Stomach (tissue), 8 donors: ENCODE measurements at regions not wholly inside any gene's neighbourhood (a gene's known extent, or its start where the extent isn't known, plus 50 kb on each side); places are given as distances from the start of the nearest gene placed in this dataset.
A peak's percentile ranks its signal among the peaks of the same experiment; 100 is the strongest.

Experiments used
- DNase-seq, 2 donors: peaks; one replicate each; pipeline versions ENCODE4 v3.0.0 to v3.0.0-alpha.2; 2013 to 2019
- H3K27ac ChIP-seq, 5 donors: fragments of 200-600 bp in 4 of 5; sonication (generic) in 4 of 5; one replicate each; pipeline ENCODE4 v1.5.1; 2013 to 2019; ENCODE audit warnings: mild to moderate bottlenecking in 1 of 5, moderate library complexity in 1 of 5
- H3K27me3 ChIP-seq, 3 donors: fragments of 200-600 bp; sonication (generic); one replicate each; pipeline ENCODE4 v1.5.1; 2017 to 2019; ENCODE audit warnings: mixed run types in 1 of 3
- H3K36me3 ChIP-seq, 4 donors: fragments of 200-600 bp; sonication (generic); 1 replicate in 3 of 4; 2 replicates in 1 of 4; pipeline ENCODE4 v1.5.1; 2016 to 2019
- H3K4me1 ChIP-seq, 4 donors: fragments of 200-600 bp; sonication (generic); one replicate each; pipeline ENCODE4 v1.5.1; 2016 to 2019
- H3K4me3 ChIP-seq, 4 donors: fragments of 200-600 bp; sonication (generic) in 3 of 4; one replicate each; pipeline ENCODE4 v1.5.1; 2016 to 2019; ENCODE audit warnings: mild to moderate bottlenecking in 1 of 4
- H3K9me3 ChIP-seq, 4 donors: fragments of 200-600 bp; sonication (generic); one replicate each; pipeline ENCODE4 v1.5.1; 2016 to 2019
- CTCF ChIP-seq, 7 experiments: fragments of 450-650 bp in 4 of 7; fragments of 200-600 bp in 3 of 7; sonication (generic) in 3 of 7; IDR thresholded peaks; one replicate each; pipeline ENCODE4 v1.5.1; 2016 to 2019; ENCODE audit warnings: antibody characterized with exemption in 7 of 7, control low read depth in 2 of 7, mild to moderate bottlenecking in 1 of 7
- EP300 ChIP-seq: sonication (generic); formaldehyde crosslinking; IDR thresholded peaks from one replicate; pipeline ENCODE4 v1.6.1; 2017; ENCODE audit warnings: antibody characterized with exemption
- POLR2A ChIP-seq, 4 donors: fragments of 450-650 bp; IDR thresholded peaks; one replicate each; pipeline ENCODE4 v1.6.1; 2016; ENCODE audit warnings: antibody characterized with exemption in 4 of 4, control low read depth in 2 of 4, mild to moderate bottlenecking in 1 of 4, moderate library complexity in 1 of 4
- POLR2AphosphoS5 ChIP-seq, 3 donors: sonication (generic); formaldehyde crosslinking; IDR thresholded peaks; one replicate each; pipeline ENCODE4 v1.6.1; 2016; ENCODE audit warnings: antibody characterized with exemption in 3 of 3
- WGBS, 5 donors: extraction: QIAGEN DNeasy Blood & Tissue Kit in 3 of 5; methylation state at CpG; one replicate each; pipeline versions ENCODE4 v1.1.5 to v1.1.7; 2013 to 2018; 5-methylcytosine and 5-hydroxymethylcytosine counted together
- intact Hi-C: fragments of 100-400 bp; cut with DNase I; formaldehyde crosslinking; loops from one replicate; pipeline ENCODE4 v1.15.1; 2023; ENCODE audit warnings: low total_unique reads
- donor health status: healthy with polysubstance abuse.
- donor health status: Bipolar disorder and iron deficiency.
- donor health status: healthy.

- intact Hi-C loops, result no loop called here
- H3K4me3 ChIP-seq, result no peak overlapping the region
- WGBS, 5 donors, result 70 to 82% (median 79%) methylated on average over 2 of the region's 2 CpGs
- no peak for TF ChIP-seq POLR2A (IDR thresholded peaks at IDR 0.05)
- H3K4me1 ChIP-seq, result peaks cover 0 to 7% (median 2%) of the 10 kb centered on the region in 4 donors
- DNase-seq, result peak in 1 of 2 donors; percentile 41
- H3K27me3 ChIP-seq, result no peaks in the 10 kb centered on the region
- H3K27ac ChIP-seq, result no peak overlapping the region
- no peaks in the 10 kb centered on the region for H3K36me3 ChIP-seq
- H3K9me3 ChIP-seq, result no peaks in the 10 kb centered on the region
These were observed 154.7 kb downstream of the SLC38A4 start for GRCh38 chr12:46671102-46671501.

- intact Hi-C loops, result no loop called here
- Histone ChIP-seq H3K9me3 (no peaks in the 10 kb centered on the region), H3K27me3 (no peaks in the 10 kb centered on the region), H3K27ac (no peak overlapping the region), H3K36me3 (no peaks in the 10 kb centered on the region), H3K4me3 (no peak overlapping the region), H3K4me1 (peaks cover 0 to 3% (median 1%) of the 10 kb centered on the region in 4 donors)
- no peak for DNase-seq
- WGBS, 5 donors, result 85 to 100% (median 90%) methylated on average over 1 of the region's 1 CpG
- no peak for TF ChIP-seq CTCF (IDR thresholded peaks at IDR 0.05)
- no peak for TF ChIP-seq EP300
- TF ChIP-seq POLR2AphosphoS5 (IDR thresholded peaks at IDR 0.05), result no peak
- TF ChIP-seq POLR2A (IDR thresholded peaks at IDR 0.05), result no peak
These were observed 155.2 kb downstream of the SLC38A4 start for GRCh38 chr12:46670636-46671035.

- 44 to 66% (median 50%) methylated on average over 2 of the region's 2 CpGs for WGBS, 5 donors
These were observed 156.1 kb downstream of the SLC38A4 start for GRCh38 chr12:46669720-46670119.

GRCh38 chr12:46667551-46667950 is 158.2 kb downstream of the SLC38A4 start:
- H3K36me3 ChIP-seq, result no peaks in the 10 kb centered on the region
- intact Hi-C loops, result no loop called here
- TF ChIP-seq EP300 (no peak), POLR2A (IDR thresholded peaks at IDR 0.05) (no peak), CTCF (IDR thresholded peaks at IDR 0.05) (no peak), POLR2AphosphoS5 (IDR thresholded peaks at IDR 0.05) (no peak)

More at GRCh38 chr12:46669720-46670119, 156.1 kb downstream of the SLC38A4 start:
- Histone ChIP-seq H3K27ac (no peak overlapping the region), H3K36me3 (no peaks in the 10 kb centered on the region), H3K9me3 (no peaks in the 10 kb centered on the region), H3K4me3 (no peak overlapping the region), H3K27me3 (no peaks in the 10 kb centered on the region), H3K4me1 (peaks cover 5 to 9% (median 8%) of the 10 kb centered on the region in 4 donors)
- no peak for TF ChIP-seq POLR2AphosphoS5 (IDR thresholded peaks at IDR 0.05)
- TF ChIP-seq EP300, result no peak
- TF ChIP-seq CTCF (IDR thresholded peaks at IDR 0.05), result no peak
- TF ChIP-seq POLR2A (IDR thresholded peaks at IDR 0.05), result no peak
- intact Hi-C loops, result no loop called here
- no peak for DNase-seq

GRCh38 chr12:46664761-46665287 is 161.0 kb downstream of the SLC38A4 start:
- WGBS, 5 donors, result 12 to 21% (median 16%) methylated on average over 3 of the region's 3 CpGs
- no peaks in the 10 kb centered on the region for H3K36me3 ChIP-seq
- H3K27ac ChIP-seq, result peak overlapping the region in 2 of 5 donors; percentile 1 to 34
- peaks cover 5 to 35% (median 15%) of the 10 kb centered on the region in 4 donors for H3K4me1 ChIP-seq
- no peaks in the 10 kb centered on the region for H3K9me3 ChIP-seq
- H3K27me3 ChIP-seq, result no peaks in the 10 kb centered on the region
- TF ChIP-seq EP300 (no peak), POLR2AphosphoS5 (IDR thresholded peaks at IDR 0.05) (peak in 2 of 3 donors; percentile 42 to 73), CTCF (IDR thresholded peaks at IDR 0.05) (no peak)
- intact Hi-C loops, result no loop called here
- DNase-seq, result peak in 1 of 2 donors; percentile 58
- no peak overlapping the region for H3K4me3 ChIP-seq

More at GRCh38 chr12:46667551-46667950, 158.2 kb downstream of the SLC38A4 start:
- peaks cover 5 to 15% (median 10%) of the 10 kb centered on the region in 4 donors for H3K4me1 ChIP-seq
- no peaks in the 10 kb centered on the region for H3K9me3 ChIP-seq
- DNase-seq, result no peak
- H3K27ac ChIP-seq, result no peak overlapping the region
- H3K4me3 ChIP-seq, result no peak overlapping the region
- H3K27me3 ChIP-seq, result no peaks in the 10 kb centered on the region
